CD14-positive monocyte (primary cell): ENCODE measurements at regions not wholly inside any gene's neighbourhood (a gene's known extent, or its start where the extent isn't known, plus 50 kb on each side); places are given as distances from the start of the nearest gene placed in this dataset.

Experiments used
- DNase-seq, 3 donors: peaks; one replicate each; pipeline ENCODE4 v3.0.0-alpha.2; 2011 to 2022
- H2AFZ ChIP-seq: 2 replicates; pipeline ENCODE4 v1.6.0; 2012; ENCODE audit warnings: mild to moderate bottlenecking, low read depth, low read length, inconsistent platforms; ENCODE audit not compliant: insufficient read depth, poor library complexity, severe bottlenecking
- H3K27ac ChIP-seq, 2 donors: 1 replicate in 1 of 2; 2 replicates in 1 of 2; pipeline ENCODE4 v1.5.1; 2012 to 2013; ENCODE audit warnings: low read length in 2 of 2, control low read depth in 1 of 2, inconsistent platforms in 1 of 2, low read depth in 1 of 2, mild to moderate bottlenecking in 1 of 2
- H3K27me3 ChIP-seq, 2 donors: one replicate each; pipeline versions ENCODE4 v1.6.0 to v1.6.1; 2011 to 2013; ENCODE audit warnings: low read length in 2 of 2; ENCODE audit not compliant: control insufficient read depth in 2 of 2, insufficient read depth in 2 of 2
- H3K36me3 ChIP-seq, 2 donors: replicated peaks in 1 of 2; 1 replicate in 1 of 2; 2 replicates in 1 of 2; pipeline versions ENCODE4 v1.5.1 to v1.6.1; 2012 to 2013; ENCODE audit warnings: low read length in 2 of 2, control low read depth in 1 of 2, inconsistent platforms in 1 of 2, mild to moderate bottlenecking in 1 of 2; ENCODE audit not compliant: insufficient read depth in 2 of 2, control insufficient read depth in 1 of 2
- H3K4me1 ChIP-seq, 2 donors: 1 replicate in 1 of 2; 2 replicates in 1 of 2; pipeline versions ENCODE4 v1.5.1 to v1.6.1; 2012 to 2013; ENCODE audit warnings: low read length in 2 of 2, control low read depth in 1 of 2, inconsistent platforms in 1 of 2, mild to moderate bottlenecking in 1 of 2, moderate library complexity in 1 of 2; ENCODE audit not compliant: insufficient read depth in 2 of 2, control insufficient read depth in 1 of 2
- H3K4me2 ChIP-seq: replicated peaks from 2 replicates; pipeline ENCODE3; 2012; ENCODE audit warnings: low read length, moderate library complexity, mild to moderate bottlenecking; ENCODE audit not compliant: poor library complexity, severe bottlenecking; ENCODE audit errors: extremely low read depth
- H3K4me3 ChIP-seq, 3 experiments: fragments of 200-600 bp in 1 of 3; sonication (generic) in 1 of 3; replicated peaks in 1 of 3; 1 replicate in 2 of 3; 2 replicates in 1 of 3; pipeline ENCODE4 v1.5.1; 2011 to 2013; ENCODE audit warnings: low read length in 3 of 3, mild to moderate bottlenecking in 3 of 3, control low read depth in 2 of 3, low read depth in 2 of 3, inconsistent platforms in 1 of 3, moderate library complexity in 1 of 3
- H3K79me2 ChIP-seq: 2 replicates; pipeline ENCODE4 v1.6.0; 2012; ENCODE audit warnings: mild to moderate bottlenecking, control low read depth, inconsistent platforms, low read length, moderate library complexity; ENCODE audit not compliant: insufficient read depth
- H3K9ac ChIP-seq: 2 replicates; pipeline ENCODE4 v1.6.0; 2017; ENCODE audit warnings: low read length, mild to moderate bottlenecking; ENCODE audit not compliant: insufficient read depth, poor library complexity, severe bottlenecking
- H3K9me3 ChIP-seq, 2 donors: replicated peaks in 1 of 2; 1 replicate in 1 of 2; 2 replicates in 1 of 2; pipeline versions ENCODE4 v1.5.1 to v1.6.1; 2012 to 2013; ENCODE audit warnings: low read length in 2 of 2, control low read depth in 1 of 2; ENCODE audit not compliant: control insufficient read depth in 1 of 2, insufficient read depth in 1 of 2
- H4K20me1 ChIP-seq: 2 replicates; pipeline ENCODE4 v1.6.0; 2012; ENCODE audit warnings: mild to moderate bottlenecking, low read length, control low read depth, moderate library complexity; ENCODE audit not compliant: insufficient read depth
- H3K27ac Mint-ChIP-seq, 7 donors: one replicate each; pipeline ENCODE4 v1.8.0; 2020; ENCODE audit warnings: mild to moderate bottlenecking in 7 of 7, mixed read lengths in 7 of 7, moderate library complexity in 6 of 7, inconsistent platforms in 2 of 7
- H3K27me3 Mint-ChIP-seq, 3 donors: one replicate each; pipeline ENCODE4 v1.8.0; 2021 to 2022; ENCODE audit warnings: low read depth in 3 of 3, mild to moderate bottlenecking in 3 of 3, mixed read lengths in 3 of 3, moderate library complexity in 3 of 3, inconsistent platforms in 1 of 3
- H3K36me3 Mint-ChIP-seq, 2 donors: one replicate each; pipeline ENCODE4 v1.8.0; 2020; ENCODE audit warnings: mixed read lengths in 2 of 2, inconsistent platforms in 1 of 2, mild to moderate bottlenecking in 1 of 2
- H3K4me1 Mint-ChIP-seq: one replicate; pipeline ENCODE4 v1.8.0; 2020; ENCODE audit warnings: mild to moderate bottlenecking, mixed read lengths
- H3K4me3 Mint-ChIP-seq, 2 donors: one replicate each; pipeline ENCODE4 v1.8.0; 2020; ENCODE audit warnings: mild to moderate bottlenecking in 2 of 2, mixed read lengths in 2 of 2, moderate library complexity in 1 of 2
- H3K9me3 Mint-ChIP-seq, 7 donors: one replicate each; pipeline ENCODE4 v1.8.0; 2020 to 2022; ENCODE audit warnings: mixed read lengths in 7 of 7, mild to moderate bottlenecking in 6 of 7, moderate library complexity in 6 of 7, inconsistent platforms in 2 of 7
- WGBS: methylation state at CpG from one replicate; pipeline ENCODE4 v1.1.5; 2013; ENCODE audit warnings: missing lambda C conversion rate; ENCODE audit not compliant: insufficient coverage; 5-methylcytosine and 5-hydroxymethylcytosine counted together
- intact Hi-C, 2 donors: fragments of 100-400 bp; cut with micrococcal nuclease; formaldehyde crosslinking; loops; one replicate each; pipeline versions ENCODE4 v1.15.0 to v1.15.1; 2023
- TF ChIP-seq, protein P1 (sequence below): fragments of 200-600 bp; IDR thresholded peaks from one replicate; pipeline ENCODE4 v1.8.0; 2022; ENCODE audit warnings: antibody characterized with exemption, mild to moderate bottlenecking

DNA sequence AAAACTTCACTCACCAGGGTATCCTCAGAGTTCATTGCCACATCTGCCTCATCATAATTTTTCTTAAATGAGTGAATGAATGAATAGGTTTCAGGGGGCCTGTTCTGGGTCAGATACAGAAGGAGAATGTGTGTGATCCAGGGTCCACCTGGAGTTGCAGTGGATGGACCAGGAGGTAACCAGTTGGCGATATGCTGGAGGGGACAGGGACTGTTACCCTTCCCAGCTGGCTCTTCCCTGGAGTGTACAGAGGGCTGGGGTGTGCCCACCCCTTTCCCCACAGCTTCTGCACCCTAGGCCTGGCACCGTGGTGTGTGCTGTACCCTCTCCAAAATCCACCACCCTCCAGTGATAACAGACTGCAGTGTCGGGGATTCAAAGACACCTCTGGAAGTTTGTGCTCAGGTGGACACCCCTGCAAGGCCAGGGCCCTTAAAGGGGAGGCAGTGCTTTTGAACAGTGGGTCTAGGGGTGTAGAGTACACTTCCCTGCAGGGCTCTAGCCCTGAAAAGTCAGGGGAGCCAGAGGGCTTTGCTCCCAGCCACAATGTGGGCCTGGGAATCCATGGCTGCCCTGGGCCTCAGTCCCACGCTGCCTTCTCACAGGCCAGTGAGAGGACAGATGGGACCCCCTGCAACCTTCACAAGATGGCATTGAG lies 134.4 kb upstream of the UNC5B start:
- Histone ChIP-seq H3K4me2 (no peak overlapping the region), H3K36me3 (no peaks in the 10 kb centered on the region), H3K4me1 (no peaks in the 10 kb centered on the region), H3K9ac (no peak overlapping the region), H3K9me3 (no peaks in the 10 kb centered on the region), H3K4me3 (no peak overlapping the region), H3K27me3 (no peaks in the 10 kb centered on the region), H2AFZ (no peak overlapping the region), H3K79me2 (no peaks in the 10 kb centered on the region), H3K27ac (no peak overlapping the region), H4K20me1 (no peaks in the 10 kb centered on the region)
- Mint-ChIP-seq H3K4me3 (no peak overlapping the region), H3K36me3 (no peaks in the 10 kb centered on the region), H3K27me3 (peaks cover 2 to 4% (median 3%) of the 10 kb centered on the region in 3 donors), H3K9me3 (no peaks in the 10 kb centered on the region), H3K27ac (no peak overlapping the region), H3K4me1 (no peaks in the 10 kb centered on the region)
- 100% methylated on average over 2 of the region's 4 CpGs for WGBS
- DNase-seq: no peak
- TF ChIP-seq, protein P1, sequence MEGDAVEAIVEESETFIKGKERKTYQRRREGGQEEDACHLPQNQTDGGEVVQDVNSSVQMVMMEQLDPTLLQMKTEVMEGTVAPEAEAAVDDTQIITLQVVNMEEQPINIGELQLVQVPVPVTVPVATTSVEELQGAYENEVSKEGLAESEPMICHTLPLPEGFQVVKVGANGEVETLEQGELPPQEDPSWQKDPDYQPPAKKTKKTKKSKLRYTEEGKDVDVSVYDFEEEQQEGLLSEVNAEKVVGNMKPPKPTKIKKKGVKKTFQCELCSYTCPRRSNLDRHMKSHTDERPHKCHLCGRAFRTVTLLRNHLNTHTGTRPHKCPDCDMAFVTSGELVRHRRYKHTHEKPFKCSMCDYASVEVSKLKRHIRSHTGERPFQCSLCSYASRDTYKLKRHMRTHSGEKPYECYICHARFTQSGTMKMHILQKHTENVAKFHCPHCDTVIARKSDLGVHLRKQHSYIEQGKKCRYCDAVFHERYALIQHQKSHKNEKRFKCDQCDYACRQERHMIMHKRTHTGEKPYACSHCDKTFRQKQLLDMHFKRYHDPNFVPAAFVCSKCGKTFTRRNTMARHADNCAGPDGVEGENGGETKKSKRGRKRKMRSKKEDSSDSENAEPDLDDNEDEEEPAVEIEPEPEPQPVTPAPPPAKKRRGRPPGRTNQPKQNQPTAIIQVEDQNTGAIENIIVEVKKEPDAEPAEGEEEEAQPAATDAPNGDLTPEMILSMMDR: no peak
- intact Hi-C loops: no loop called here

DNA sequence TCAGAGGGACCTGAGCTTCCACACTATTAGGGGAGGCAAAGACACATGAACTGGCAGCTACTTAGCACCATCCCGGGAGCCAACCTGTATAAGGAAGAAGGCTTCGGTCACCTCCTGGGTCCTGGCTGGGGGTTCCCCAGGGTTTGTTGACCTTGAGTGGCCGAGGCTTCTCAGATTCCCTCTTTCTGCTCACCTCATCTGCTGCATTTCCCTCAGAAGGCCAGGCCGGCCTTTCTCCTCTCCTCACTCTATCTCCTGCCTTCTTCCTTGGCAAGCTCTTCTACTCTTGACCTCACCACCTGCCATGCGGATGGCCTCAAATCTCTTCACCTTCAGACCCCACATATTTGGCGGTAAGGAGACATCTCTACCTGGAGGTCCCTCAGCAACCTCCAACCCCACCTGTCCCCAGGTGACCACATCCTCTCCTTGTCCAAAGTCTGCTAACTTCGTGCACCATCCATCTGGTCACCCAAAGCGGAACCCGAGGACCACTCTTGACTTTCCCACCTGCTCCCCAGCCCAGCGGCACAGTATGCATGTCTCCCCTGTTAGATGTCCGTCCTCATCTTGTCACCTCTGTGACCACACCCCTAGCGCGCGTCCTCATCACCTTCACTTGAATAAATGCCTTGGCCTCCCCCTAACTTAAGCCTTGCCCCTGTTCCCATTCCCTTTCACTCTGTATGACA lies 133.8 kb upstream of the UNC5B start:
- no peaks in the 10 kb centered on the region for H3K36me3 ChIP-seq
- H3K4me3 ChIP-seq: no peak overlapping the region
- H3K4me1 ChIP-seq: no peaks in the 10 kb centered on the region
- H3K36me3 Mint-ChIP-seq: no peaks in the 10 kb centered on the region
- H3K79me2 ChIP-seq: no peaks in the 10 kb centered on the region
- H3K4me2 ChIP-seq: no peak overlapping the region
- 95% methylated on average over 14 of the region's 14 CpGs for WGBS
- no peaks in the 10 kb centered on the region for H3K27me3 ChIP-seq
- no peak overlapping the region for H3K27ac Mint-ChIP-seq
- H3K9ac ChIP-seq: no peak overlapping the region
- H3K27me3 Mint-ChIP-seq: peaks cover 2 to 4% (median 3%) of the 10 kb centered on the region in 3 donors
- no peaks in the 10 kb centered on the region for H3K9me3 ChIP-seq
- intact Hi-C loops: no loop called here
- no peak for DNase-seq
- H2AFZ ChIP-seq: no peak overlapping the region
- no peak overlapping the region for H3K4me3 Mint-ChIP-seq
- TF ChIP-seq, protein P1: no peak
- H4K20me1 ChIP-seq: no peaks in the 10 kb centered on the region
- no peak overlapping the region for H3K27ac ChIP-seq
- peaks cover 2% of the 10 kb centered on the region for H3K4me1 Mint-ChIP-seq
- H3K9me3 Mint-ChIP-seq: no peaks in the 10 kb centered on the region
